HCT116 (cell line): ENCODE measurements at regions not wholly inside any gene's neighbourhood (a gene's known extent, or its start where the extent isn't known, plus 50 kb on each side); places are given as distances from the start of the nearest gene placed in this dataset.

ENCODE experiments used
- ATAC-seq: fragments of 200-7000 bp; cut with Tn5 transposase; 2 replicates; pipeline ENCODE4 v1.9.1; 2020; ENCODE audit warnings: mild to moderate bottlenecking, moderate library complexity
- BruUV-seq: library from RNA; stranded (reverse); fragments of 400-500 nt; replicated peaks from 2 replicates; lab custom pipeline; 2021; lab: Mats Ljungman, UMichigan
- CTCF ChIA-PET: fragments of 300-600 bp; sonication (Branson Sonifier 250); formaldehyde crosslinking; loops from one replicate; lab custom pipeline; 2021; ENCODE audit warnings: antibody characterized with exemption; lab: Charles Lee
- POLR2A ChIA-PET: fragments of 300-600, 350-600 bp; sonication (Branson Sonifier 250); formaldehyde crosslinking; loops from one replicate; lab custom pipeline; 2021; ENCODE audit warnings: antibody characterized with exemption; lab: Charles Lee
- RAD21 ChIA-PET, 2 experiments: fragments of 300-600 bp; sonication (Branson Sonifier 250); formaldehyde crosslinking; loops; one replicate each; lab custom pipeline; 2023; ENCODE audit warnings: low total read pairs in 2 of 2; ENCODE audit not compliant: uncharacterized antibody in 2 of 2, unreplicated experiment in 2 of 2, low non-redundant PET in 1 of 2; lab: Charles Lee
- DNase-seq: peaks from one replicate; pipeline ENCODE4 v3.0.0-alpha.2; 2010; ENCODE audit warnings: low read depth, low spot score
- H2AFZ ChIP-seq: fragments of 200-600 bp; shearing (Covaris generic), sonication (generic); 2 replicates; pipeline ENCODE4 v1.6.1; 2017; ENCODE audit warnings: low read depth, mixed run types, mixed read lengths, antibody characterized with exemption, low read length; ENCODE audit not compliant: poor library complexity, severe bottlenecking
- H3K27ac ChIP-seq: 2 replicates; pipeline ENCODE4 v1.5.1; 2012; ENCODE audit warnings: low read depth, low read length
- H3K27me3 ChIP-seq: fragments of 200-600 bp; sonication (generic); 2 replicates; pipeline ENCODE4 v1.6.1; 2016; ENCODE audit warnings: mixed run types, low read length, mixed read lengths; ENCODE audit not compliant: insufficient read depth
- H3K36me3 ChIP-seq, 2 experiments: fragments of 200-500 bp in 1 of 2; fragments of 200-600 bp in 1 of 2; sonication (Bioruptor generic) in 1 of 2; sonication (generic) in 1 of 2; 2 replicates each; pipeline versions ENCODE4 v1.5.1 to v1.6.1; 2014 to 2016; ENCODE audit warnings: low read length in 2 of 2, inconsistent platforms in 1 of 2, mixed read lengths in 1 of 2, mixed run types in 1 of 2; ENCODE audit not compliant: insufficient read depth in 2 of 2, control insufficient read depth in 1 of 2
- H3K4me1 ChIP-seq, 2 experiments: fragments of 200-600 bp in 1 of 2; sonication (generic) in 1 of 2; 2 replicates each; pipeline versions ENCODE4 v1.5.1 to v1.6.1; 2012 to 2017; ENCODE audit warnings: low read length in 2 of 2, inconsistent platforms in 1 of 2, mild to moderate bottlenecking in 1 of 2, mixed read lengths in 1 of 2, mixed run types in 1 of 2, moderate library complexity in 1 of 2; ENCODE audit not compliant: insufficient read depth in 2 of 2, control insufficient read depth in 1 of 2
- H3K4me2 ChIP-seq: fragments of 200-600 bp; sonication (generic); 2 replicates; pipeline ENCODE4 v1.6.1; 2017; ENCODE audit warnings: mixed run types, low read length, mixed read lengths
- H3K4me3 ChIP-seq, 2 experiments: fragments of 200-600 bp in 1 of 2; sonication (generic) in 1 of 2; replicated peaks in 1 of 2; 2 replicates each; pipeline ENCODE4 v1.5.1; 2011 to 2016; ENCODE audit warnings: low read length in 2 of 2, control low read depth in 1 of 2, low read depth in 1 of 2, mild to moderate bottlenecking in 1 of 2, mixed read lengths in 1 of 2, mixed run types in 1 of 2
- H3K79me2 ChIP-seq: fragments of 200-600 bp; sonication (generic); 2 replicates; pipeline ENCODE4 v1.6.1; 2017; ENCODE audit warnings: mild to moderate bottlenecking, mixed run types, low read length, moderate library complexity, mixed read lengths; ENCODE audit not compliant: insufficient read depth
- H3K9ac ChIP-seq: fragments of 200-600 bp; sonication (generic); 2 replicates; pipeline ENCODE4 v1.6.1; 2016; ENCODE audit warnings: low read length, mixed read lengths
- H3K9me2 ChIP-seq: fragments of 200-600 bp; sonication (generic), shearing (Covaris generic); 2 replicates; pipeline ENCODE4 v1.6.1; 2017; ENCODE audit warnings: mixed run types, mild to moderate bottlenecking, moderate library complexity; ENCODE audit not compliant: insufficient read depth
- H3K9me3 ChIP-seq, 2 experiments: fragments of 200-500 bp in 1 of 2; fragments of 200-600 bp in 1 of 2; sonication (Bioruptor generic) in 1 of 2; sonication (generic) in 1 of 2; 2 replicates each; pipeline ENCODE4 v1.6.1; 2014 to 2017; ENCODE audit warnings: low read length in 2 of 2, mixed read lengths in 2 of 2, inconsistent platforms in 1 of 2, low read depth in 1 of 2, mild to moderate bottlenecking in 1 of 2, mixed run types in 1 of 2, moderate library complexity in 1 of 2; ENCODE audit not compliant: control insufficient read depth in 1 of 2, insufficient read depth in 1 of 2
- H4K20me1 ChIP-seq: fragments of 200-600 bp; sonication (generic), shearing (Covaris generic); 2 replicates; pipeline ENCODE4 v1.6.1; 2017; ENCODE audit warnings: mixed run types, mild to moderate bottlenecking, moderate library complexity; ENCODE audit not compliant: insufficient read depth
- ATF3 ChIP-seq: IDR thresholded peaks from 2 replicates; pipeline ENCODE4 v1.6.1; 2012
- CEBPB ChIP-seq: IDR thresholded peaks from 2 replicates; pipeline ENCODE4 v1.6.1; 2012; ENCODE audit warnings: low read depth
- CTCF ChIP-seq, 3 experiments: fragments of 200-600 bp in 1 of 3; sonication (generic) in 1 of 3; IDR thresholded peaks in 2 of 3; conservative IDR thresholded peaks in 1 of 3; 2 replicates each; pipeline ENCODE4 v1.5.1; 2012 to 2017; ENCODE audit warnings: low read depth in 2 of 3, low read length in 2 of 3, antibody characterized with exemption in 1 of 3, borderline replicate concordance in 1 of 3, control low read depth in 1 of 3, mild to moderate bottlenecking in 1 of 3, mixed read lengths in 1 of 3, mixed run types in 1 of 3, moderate library complexity in 1 of 3; ENCODE audit not compliant: insufficient read depth in 1 of 3
- EGR1 ChIP-seq: IDR thresholded peaks from 2 replicates; pipeline ENCODE4 v1.6.1; 2012; ENCODE audit warnings: low read depth
- EZH2 ChIP-seq: fragments of 200-600 bp; sonication (generic); IDR thresholded peaks from 2 replicates; pipeline ENCODE4 v1.6.1; 2017; ENCODE audit warnings: antibody characterized with exemption, mixed run types
- EZH2phosphoT487 ChIP-seq: fragments of 200-600 bp; IDR thresholded peaks from 2 replicates; pipeline ENCODE4 v1.6.1; 2018; ENCODE audit warnings: antibody characterized with exemption, borderline replicate concordance
- FOSL1 ChIP-seq: IDR thresholded peaks from 2 replicates; pipeline ENCODE4 v1.6.1; 2012; ENCODE audit warnings: low read depth
- MAX ChIP-seq: IDR thresholded peaks from 2 replicates; pipeline ENCODE4 v1.6.1; 2012
- POLR2A ChIP-seq: IDR thresholded peaks from 2 replicates; pipeline ENCODE4 v1.7.0; 2011; ENCODE audit warnings: borderline replicate concordance; ENCODE audit not compliant: insufficient read depth, insufficient read length; ENCODE audit errors: extremely low read depth
- SP1 ChIP-seq: IDR thresholded peaks from 2 replicates; pipeline ENCODE4 v1.6.1; 2012; ENCODE audit warnings: low read depth
- YY1 ChIP-seq: IDR thresholded peaks from 2 replicates; pipeline ENCODE4 v1.6.1; 2011; ENCODE audit warnings: low read length, low read depth, moderate library complexity, mild to moderate bottlenecking; ENCODE audit not compliant: insufficient replicate concordance; ENCODE audit errors: extremely low read depth
- ZFX ChIP-seq: fragments of 450-650 bp; IDR thresholded peaks from 2 replicates; pipeline ENCODE4 v1.6.1; 2017
- intact Hi-C: fragments of 100-400 bp; cut with micrococcal nuclease; formaldehyde crosslinking; loops from 2 replicates; pipeline ENCODE4 v1.10.0; 2022

- Histone ChIP-seq H2AFZ (no peak overlapping the region), H3K9ac (no peak overlapping the region), H3K4me3 (no peak overlapping the region), H4K20me1 (no peaks in the 10 kb centered on the region), H3K36me3 (no peaks in the 10 kb centered on the region), H3K9me3 (no peaks in the 10 kb centered on the region), H3K27ac (no peak overlapping the region), H3K27me3 (peaks cover 50% of the 10 kb centered on the region), H3K79me2 (no peaks in the 10 kb centered on the region), H3K4me1 (no peaks in the 10 kb centered on the region), H3K9me2 (no peaks in the 10 kb centered on the region), H3K4me2 (no peak overlapping the region)
- RAD21 ChIA-PET: no interaction called here
- no TSS peak for BruUV-seq
- POLR2A ChIA-PET: no interaction called here
- CTCF ChIA-PET: no interaction called here
- intact Hi-C loops: no loop called here
- no peak for ATAC-seq
- no peak for DNase-seq
- TF ChIP-seq CTCF (IDR thresholded peaks at IDR 0.05 in 2 of 3, conservative IDR thresholded peaks at IDR 0.05 in 1 of 3; ENCODE audit: borderline replicate concordance in 1 of 3, insufficient read depth in 1 of 3, low read depth in 2 of 3, low read length in 2 of 3): no peak
- no peak for TF ChIP-seq EZH2phosphoT487
- TF ChIP-seq YY1: no peak
- TF ChIP-seq EZH2: no peak
- no peak for TF ChIP-seq ATF3
- TF ChIP-seq FOSL1: no peak
- no peak for TF ChIP-seq EGR1
- no peak for TF ChIP-seq ZFX
- TF ChIP-seq CEBPB: no peak
- no peak for TF ChIP-seq SP1
- TF ChIP-seq MAX: no peak
- TF ChIP-seq POLR2A: no peak
Observed at GRCh38 chr10:120800528-120801323, 50.4 kb upstream of the WDR11 start.
